AG04449 (cell line): ENCODE measurements at regions not wholly inside any gene's neighbourhood (a gene's known extent, or its start where the extent isn't known, plus 50 kb on each side); places are given as distances from the start of the nearest gene placed in this dataset.

Experiments
- CTCF ChIA-PET: fragments of 350-600 bp; formaldehyde crosslinking; extraction: SDS; loops from one replicate; lab custom pipeline; 2021; ENCODE audit warnings: antibody characterized with exemption; lab: Yijun Ruan, JAX
- POLR2A ChIA-PET: fragments of 400-600, 350-600 bp; formaldehyde crosslinking; extraction: SDS; loops from one replicate; lab custom pipeline; 2020; ENCODE audit warnings: antibody characterized with exemption, inconsistent platforms; lab: Yijun Ruan, JAX
- DNase-seq: peaks from one replicate; pipeline ENCODE4 v3.0.0-alpha.2; 2010; ENCODE audit warnings: low read depth, low spot score
- H3K4me3 ChIP-seq: 2 replicates; pipeline ENCODE4 v1.5.1; 2011; ENCODE audit warnings: low read depth, mild to moderate bottlenecking, control low read depth, low read length
- TF ChIP-seq, protein P1 (sequence below): IDR thresholded peaks from one replicate; pipeline ENCODE4 v1.5.1; 2011; ENCODE audit warnings: mild to moderate bottlenecking, moderate library complexity, low read length, control low read depth, inconsistent platforms; ENCODE audit not compliant: insufficient read depth; ENCODE audit errors: missing control alignments

DNA sequence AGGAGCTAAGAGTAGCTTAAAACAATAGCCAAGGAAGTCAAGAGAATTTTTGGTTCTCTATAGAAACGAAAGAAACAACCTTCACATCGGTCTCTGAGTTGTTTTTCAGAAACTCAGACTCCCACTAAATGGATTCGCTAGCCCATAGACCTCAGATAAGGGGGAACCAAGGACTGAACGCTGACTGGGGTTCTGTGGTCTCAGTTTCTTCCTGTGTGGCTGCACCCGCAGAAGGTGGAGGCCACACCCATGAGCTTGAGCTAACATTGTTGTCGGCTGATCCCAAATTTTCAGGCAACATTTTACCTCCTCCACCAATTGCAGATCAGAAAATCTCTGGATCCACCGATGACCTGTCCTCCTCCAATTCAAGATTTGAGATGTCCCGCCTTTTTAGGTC lies 456.1 kb downstream of the AJAP1 start:
- no peak overlapping the region for H3K4me3 ChIP-seq
- ChIA-PET CTCF (no interaction called here), POLR2A (no interaction called here)
- TF ChIP-seq, protein P1, sequence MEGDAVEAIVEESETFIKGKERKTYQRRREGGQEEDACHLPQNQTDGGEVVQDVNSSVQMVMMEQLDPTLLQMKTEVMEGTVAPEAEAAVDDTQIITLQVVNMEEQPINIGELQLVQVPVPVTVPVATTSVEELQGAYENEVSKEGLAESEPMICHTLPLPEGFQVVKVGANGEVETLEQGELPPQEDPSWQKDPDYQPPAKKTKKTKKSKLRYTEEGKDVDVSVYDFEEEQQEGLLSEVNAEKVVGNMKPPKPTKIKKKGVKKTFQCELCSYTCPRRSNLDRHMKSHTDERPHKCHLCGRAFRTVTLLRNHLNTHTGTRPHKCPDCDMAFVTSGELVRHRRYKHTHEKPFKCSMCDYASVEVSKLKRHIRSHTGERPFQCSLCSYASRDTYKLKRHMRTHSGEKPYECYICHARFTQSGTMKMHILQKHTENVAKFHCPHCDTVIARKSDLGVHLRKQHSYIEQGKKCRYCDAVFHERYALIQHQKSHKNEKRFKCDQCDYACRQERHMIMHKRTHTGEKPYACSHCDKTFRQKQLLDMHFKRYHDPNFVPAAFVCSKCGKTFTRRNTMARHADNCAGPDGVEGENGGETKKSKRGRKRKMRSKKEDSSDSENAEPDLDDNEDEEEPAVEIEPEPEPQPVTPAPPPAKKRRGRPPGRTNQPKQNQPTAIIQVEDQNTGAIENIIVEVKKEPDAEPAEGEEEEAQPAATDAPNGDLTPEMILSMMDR: no peak
- no peak for DNase-seq

- POLR2A ChIA-PET: no interaction called here
- TF ChIP-seq, protein P1: no peak
- CTCF ChIA-PET: no interaction called here
- DNase-seq: no peak
- no peak overlapping the region for H3K4me3 ChIP-seq
These were observed 455.2 kb downstream of the AJAP1 start for GRCh38 chr1:5109633-5110032.

DNA sequence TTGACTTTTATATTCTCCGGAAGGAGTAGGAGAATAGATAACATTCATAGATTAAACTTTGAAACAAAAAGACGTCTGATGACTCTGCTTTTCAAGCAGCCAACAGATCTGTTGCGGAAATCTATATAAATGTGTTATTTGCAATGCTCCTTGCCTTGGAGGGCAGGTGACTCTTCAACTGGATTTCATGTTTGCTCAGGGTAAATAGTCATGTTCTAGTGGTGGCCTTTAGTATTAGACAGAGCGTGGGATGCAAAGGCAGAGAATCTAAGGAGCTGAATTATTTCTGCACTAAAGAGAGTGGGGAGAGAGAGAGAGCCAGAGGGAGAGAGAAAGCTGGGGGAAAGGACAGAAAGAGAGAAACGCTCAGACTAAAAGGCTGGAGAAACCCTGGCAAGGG lies 454.3 kb downstream of the AJAP1 start:
- POLR2A ChIA-PET: no interaction called here
- CTCF ChIA-PET: no interaction called here
- TF ChIP-seq, protein P1: no peak
- H3K4me3 ChIP-seq: no peak overlapping the region
- DNase-seq: no peak

GRCh38 chr1:5105744-5106143 lies 451.3 kb downstream of the AJAP1 start:
- TF ChIP-seq, protein P1: no peak
- DNase-seq: no peak
- ChIA-PET CTCF (no interaction called here), POLR2A (no interaction called here)
- H3K4me3 ChIP-seq: no peak overlapping the region

DNA sequence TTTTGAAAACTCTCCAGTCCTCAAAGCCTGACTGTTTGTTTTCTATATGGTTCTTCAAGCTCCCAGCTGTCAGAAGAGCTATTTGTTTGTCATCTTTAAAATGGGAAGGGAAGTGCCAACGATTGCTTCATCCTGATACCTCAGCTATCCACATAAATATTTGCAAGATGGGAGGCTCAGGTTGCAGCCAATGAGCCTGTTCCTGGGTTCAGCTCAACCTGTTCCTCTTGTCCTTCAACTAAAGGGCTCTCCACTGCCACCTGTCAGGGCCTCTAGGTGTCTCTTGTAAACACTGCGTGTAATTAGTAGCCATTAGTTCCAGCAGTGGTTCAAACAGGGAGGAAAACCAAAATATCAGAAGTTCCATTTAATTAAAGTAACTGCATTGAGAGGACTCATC lies 445.1 kb downstream of the AJAP1 start:
- CTCF ChIA-PET: no interaction called here
- TF ChIP-seq, protein P1: no peak
- POLR2A ChIA-PET: no interaction called here
- H3K4me3 ChIP-seq: no peak overlapping the region
- DNase-seq: no peak

DNA sequence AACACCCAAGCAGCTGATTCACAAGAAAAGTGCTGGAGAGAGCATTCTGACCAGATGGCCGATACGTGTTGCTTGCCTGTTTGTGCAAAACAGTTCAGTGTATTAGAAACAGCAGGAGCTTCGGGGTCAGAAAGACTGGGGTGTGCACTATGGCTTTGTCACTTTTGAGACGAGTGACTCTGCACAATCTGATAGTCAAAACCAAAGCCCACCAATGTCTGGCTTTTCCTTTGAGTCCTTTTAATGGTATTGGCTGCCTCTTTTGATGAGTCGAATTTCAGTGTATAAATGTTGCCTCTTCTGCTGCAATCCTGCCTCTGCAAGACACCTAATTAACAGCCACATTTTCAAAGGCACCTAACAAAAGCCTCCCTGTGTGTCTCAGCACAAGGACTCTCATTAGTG lies 444.6 kb downstream of the AJAP1 start:
- POLR2A ChIA-PET: no interaction called here
- TF ChIP-seq, protein P1: no peak
- H3K4me3 ChIP-seq: no peak overlapping the region
- no peak for DNase-seq
- CTCF ChIA-PET: no interaction called here

DNA sequence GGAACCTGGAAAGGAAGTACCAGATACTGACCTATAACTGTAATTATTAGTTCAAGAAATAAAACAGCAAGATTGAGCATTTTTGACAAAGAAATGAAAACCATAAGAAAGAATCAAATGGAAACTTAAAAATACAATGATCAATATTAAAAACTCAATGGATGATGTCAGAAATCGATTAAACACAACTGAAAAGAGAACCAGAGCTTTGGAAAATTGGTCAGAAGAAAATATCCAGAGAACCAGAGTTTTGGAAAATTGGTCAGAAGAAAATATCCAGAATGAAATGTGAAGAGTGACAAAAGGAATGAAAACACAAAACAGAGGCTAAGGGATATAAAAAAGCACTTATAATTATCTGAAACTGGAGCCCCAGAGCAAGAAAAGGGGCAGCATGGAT lies 438.6 kb downstream of the AJAP1 start:
- DNase-seq: no peak
- POLR2A ChIA-PET: no interaction called here
- no peak overlapping the region for H3K4me3 ChIP-seq
- TF ChIP-seq, protein P1: no peak
- CTCF ChIA-PET: no interaction called here
